GM18519 (cell line): ENCODE measurements at regions not wholly inside any gene's neighbourhood (a gene's known extent, or its start where the extent isn't known, plus 50 kb on each side); places are given as distances from the start of the nearest gene placed in this dataset.
"Not testable (repeated sequence)": the region's sequence is repeated elsewhere in the genome, so short reads cannot be mapped to it uniquely, and the experiment has no call there.

Experiments
- ATAC-seq: cut with Tn5 transposase; IDR thresholded peaks from one replicate; pipeline ENCODE4 v1.9.1; 2021; ENCODE audit warnings: mild to moderate bottlenecking, moderate library complexity; ENCODE audit not compliant: unreplicated experiment, low FRiP score

- no peak for ATAC-seq
Observed at GRCh38 chr12:115898670-115899069, 378.8 kb downstream of the MED13L start.

- no peak for ATAC-seq
Observed at GRCh38 chr12:115897729-115898128, 379.8 kb downstream of the MED13L start.

GRCh38 chr12:115895247-115895646 lies 382.2 kb downstream of the MED13L start:
- no peak for ATAC-seq

- ATAC-seq: no peak
Observed at GRCh38 chr12:115891556-115892164, 385.8 kb downstream of the MED13L start.

GRCh38 chr12:115886666-115887065 lies 390.8 kb downstream of the MED13L start:
- ATAC-seq: no peak

GRCh38 chr12:115885040-115885690 lies 392.3 kb downstream of the MED13L start:
- ATAC-seq: no peak

- ATAC-seq: no peak
Observed at GRCh38 chr12:115882936-115883335, 394.6 kb downstream of the MED13L start.

GRCh38 chr12:115880238-115880637 lies 397.3 kb downstream of the MED13L start:
- ATAC-seq: no peak

GRCh38 chr12:115879354-115879753 lies 398.1 kb downstream of the MED13L start:
- no peak for ATAC-seq

- ATAC-seq: no peak
Observed at GRCh38 chr12:115873451-115874082, 403.9 kb downstream of the MED13L start.

GRCh38 chr12:115872919-115873357 lies 404.6 kb downstream of the MED13L start:
- no peak for ATAC-seq

- ATAC-seq: no peak
Observed at GRCh38 chr12:115872212-115872611, 405.3 kb downstream of the MED13L start.

- no peak for ATAC-seq
Observed at GRCh38 chr12:115871714-115872113, 405.8 kb downstream of the MED13L start.

- ATAC-seq: no peak
Observed at GRCh38 chr12:115870510-115870909, 407.0 kb downstream of the MED13L start.

GRCh38 chr12:115870021-115870420 lies 407.5 kb downstream of the MED13L start:
- ATAC-seq: no peak

- ATAC-seq: no peak
Observed at GRCh38 chr12:115869604-115870003, 407.9 kb downstream of the MED13L start.

- no peak for ATAC-seq
Observed at GRCh38 chr12:115868624-115869023, 408.9 kb downstream of the MED13L start.

- no peak for ATAC-seq
Observed at GRCh38 chr12:115867854-115868253, 409.6 kb downstream of the MED13L start.

- ATAC-seq: no peak
Observed at GRCh38 chr12:115866909-115867525, 410.5 kb downstream of the MED13L start.

- ATAC-seq: not testable (repeated sequence)
Observed at GRCh38 chr12:115866281-115866680, 411.2 kb downstream of the MED13L start.

GRCh38 chr12:115864396-115864795 lies 413.1 kb downstream of the MED13L start:
- no peak for ATAC-seq
